Ectodermal cell (in vitro differentiated cells): ENCODE measurements at regions not wholly inside any gene's neighbourhood (a gene's known extent, or its start where the extent isn't known, plus 50 kb on each side); places are given as distances from the start of the nearest gene placed in this dataset.

Experiments used
- H3K27ac ChIP-seq: 2 replicates; pipeline ENCODE4 v1.7.0; 2013; ENCODE audit warnings: mild to moderate bottlenecking, low read depth, low read length; ENCODE audit not compliant: insufficient read depth, poor library complexity, severe bottlenecking
- H3K27me3 ChIP-seq: 2 replicates; pipeline ENCODE4 v1.7.0; 2013; ENCODE audit warnings: mild to moderate bottlenecking, low read length; ENCODE audit not compliant: insufficient read depth, control insufficient read depth, poor library complexity, severe bottlenecking
- H3K36me3 ChIP-seq: one replicate; pipeline ENCODE4 v1.7.0; 2013; ENCODE audit warnings: low read length; ENCODE audit not compliant: control insufficient read depth, insufficient read depth
- H3K4me1 ChIP-seq: one replicate; pipeline ENCODE4 v1.7.0; 2013; ENCODE audit warnings: low read length; ENCODE audit not compliant: control insufficient read depth, insufficient read depth
- H3K4me3 ChIP-seq: 2 replicates; pipeline ENCODE4 v1.7.0; 2013; ENCODE audit warnings: low read depth, low read length, control low read depth; ENCODE audit not compliant: insufficient read depth
- H3K9me3 ChIP-seq: 2 replicates; pipeline ENCODE4 v1.7.0; 2013; ENCODE audit warnings: mild to moderate bottlenecking, low read length, moderate library complexity; ENCODE audit not compliant: control insufficient read depth
- WGBS, 2 experiments: methylation state at CpG; one replicate each; pipeline ENCODE4 v1.1.7; 2013; ENCODE audit warnings: missing lambda C conversion rate in 2 of 2; 5-methylcytosine and 5-hydroxymethylcytosine counted together

GRCh38 chr9:7408845-7409244 is 390.7 kb downstream of the DMAC1 start:
- Histone ChIP-seq H3K36me3 (no peaks in the 10 kb centered on the region), H3K4me1 (no peaks in the 10 kb centered on the region), H3K27me3 (no peaks in the 10 kb centered on the region), H3K4me3 (no peak overlapping the region), H3K9me3 (no peaks in the 10 kb centered on the region), H3K27ac (no peak overlapping the region)
- 95 to 96% methylated on average over 4 of the region's 4 CpGs for WGBS, 2 experiments

- Histone ChIP-seq H3K36me3 (no peaks in the 10 kb centered on the region), H3K4me3 (no peak overlapping the region), H3K27me3 (no peaks in the 10 kb centered on the region), H3K4me1 (peaks cover 4% of the 10 kb centered on the region), H3K27ac (no peak overlapping the region), H3K9me3 (no peaks in the 10 kb centered on the region)
- WGBS, 2 experiments: 89 to 96% methylated on average over 2 to 3 of the region's 3 CpGs
Measured at GRCh38 chr9:7407246-7407645, 392.3 kb downstream of the DMAC1 start.

GRCh38 chr9:7405924-7406604 is 393.5 kb downstream of the DMAC1 start:
- H3K9me3 ChIP-seq: no peaks in the 10 kb centered on the region
- WGBS, 2 experiments: 90 to 95% methylated on average over 4 of the region's 4 CpGs
- no peaks in the 10 kb centered on the region for H3K27me3 ChIP-seq
- no peak overlapping the region for H3K4me3 ChIP-seq
- peaks cover 5% of the 10 kb centered on the region for H3K4me1 ChIP-seq
- H3K27ac ChIP-seq: no peak overlapping the region
- no peaks in the 10 kb centered on the region for H3K36me3 ChIP-seq

- peaks cover 12% of the 10 kb centered on the region for H3K4me1 ChIP-seq
- no peak overlapping the region for H3K4me3 ChIP-seq
- H3K27me3 ChIP-seq: no peaks in the 10 kb centered on the region
- no peaks in the 10 kb centered on the region for H3K36me3 ChIP-seq
- H3K9me3 ChIP-seq: no peaks in the 10 kb centered on the region
- 85 to 87% methylated on average over 7 of the region's 7 CpGs for WGBS, 2 experiments
- no peak overlapping the region for H3K27ac ChIP-seq
Measured at GRCh38 chr9:7403839-7404487, 395.6 kb downstream of the DMAC1 start.

GRCh38 chr9:7403028-7403389 is 396.6 kb downstream of the DMAC1 start:
- Histone ChIP-seq H3K36me3 (no peaks in the 10 kb centered on the region), H3K27ac (no peak overlapping the region), H3K27me3 (no peaks in the 10 kb centered on the region), H3K4me3 (no peak overlapping the region), H3K9me3 (no peaks in the 10 kb centered on the region), H3K4me1 (peaks cover 12% of the 10 kb centered on the region)

GRCh38 chr9:7402334-7403027 is 397.1 kb downstream of the DMAC1 start:
- Histone ChIP-seq H3K4me3 (no peak overlapping the region), H3K9me3 (no peaks in the 10 kb centered on the region), H3K27me3 (no peaks in the 10 kb centered on the region), H3K4me1 (peaks cover 12% of the 10 kb centered on the region), H3K36me3 (no peaks in the 10 kb centered on the region), H3K27ac (no peak overlapping the region)
- 22 to 49% methylated on average over 1 to 2 of the region's 2 CpGs for WGBS, 2 experiments

- Histone ChIP-seq H3K4me1 (peaks cover 12% of the 10 kb centered on the region), H3K27me3 (no peaks in the 10 kb centered on the region), H3K27ac (no peak overlapping the region), H3K36me3 (no peaks in the 10 kb centered on the region), H3K9me3 (no peaks in the 10 kb centered on the region), H3K4me3 (no peak overlapping the region)
- 93 to 98% methylated on average over 2 of the region's 2 CpGs for WGBS, 2 experiments
Measured at GRCh38 chr9:7401116-7401515, 398.5 kb downstream of the DMAC1 start.

- Histone ChIP-seq H3K9me3 (no peaks in the 10 kb centered on the region), H3K4me1 (no peaks in the 10 kb centered on the region), H3K36me3 (no peaks in the 10 kb centered on the region), H3K27ac (no peak overlapping the region), H3K4me3 (no peak overlapping the region), H3K27me3 (no peaks in the 10 kb centered on the region)
- WGBS, 2 experiments: 64 to 71% methylated on average over 7 of the region's 8 CpGs
Measured at GRCh38 chr9:7394002-7394774, 405.4 kb downstream of the DMAC1 start.

GRCh38 chr9:7392148-7392547 is 407.4 kb downstream of the DMAC1 start:
- no peaks in the 10 kb centered on the region for H3K4me1 ChIP-seq
- no peak overlapping the region for H3K27ac ChIP-seq
- H3K4me3 ChIP-seq: no peak overlapping the region
- H3K36me3 ChIP-seq: no peaks in the 10 kb centered on the region
- H3K9me3 ChIP-seq: no peaks in the 10 kb centered on the region
- no peaks in the 10 kb centered on the region for H3K27me3 ChIP-seq
- 85 to 92% methylated on average over 3 of the region's 3 CpGs for WGBS, 2 experiments

- Histone ChIP-seq H3K4me3 (no peak overlapping the region), H3K4me1 (no peaks in the 10 kb centered on the region), H3K27me3 (no peaks in the 10 kb centered on the region), H3K27ac (no peak overlapping the region), H3K9me3 (no peaks in the 10 kb centered on the region), H3K36me3 (no peaks in the 10 kb centered on the region)
- WGBS, 2 experiments: 100% methylated on average over 1 of the region's 1 CpG; no CpG with 5 or more reads in 1 of the 2 experiments
Measured at GRCh38 chr9:7388755-7389154, 410.8 kb downstream of the DMAC1 start.
